Activated CD8-positive, alpha-beta T cell treated with anti-CD3 and anti-CD28 coated beads for 36 hours (primary cell): ENCODE measurements at regions not wholly inside any gene's neighbourhood (a gene's known extent, or its start where the extent isn't known, plus 50 kb on each side); places are given as distances from the start of the nearest gene placed in this dataset.
"Not testable (repeated sequence)": the region's sequence is repeated elsewhere in the genome, so short reads cannot be mapped to it uniquely, and the experiment has no call there.

Experiments used
- ATAC-seq: fragments of 200-7000 bp; cut with Tn5 transposase; one replicate; pipeline ENCODE4 v1.10.0; 2021; ENCODE audit warnings: mild to moderate bottlenecking, moderate library complexity
- CTCF ChIA-PET: fragments of 350-600 bp; sonication (Branson Sonifier 250); formaldehyde crosslinking; loops from one replicate; lab custom pipeline; 2021; ENCODE audit warnings: antibody characterized with exemption; lab: Charles Lee
- POLR2A ChIA-PET: fragments of 350-600 bp; sonication (Branson Sonifier 250); formaldehyde crosslinking; loops from one replicate; lab custom pipeline; 2021; ENCODE audit warnings: antibody characterized with exemption; lab: Charles Lee
- DNase-seq: peaks from one replicate; pipeline ENCODE4 v3.0.0-alpha.2; 2020
- H3K27ac Mint-ChIP-seq: one replicate; pipeline ENCODE4 v1.8.0; 2021; ENCODE audit warnings: mild to moderate bottlenecking, mixed read lengths
- H3K27me3 Mint-ChIP-seq: one replicate; pipeline ENCODE4 v1.8.0; 2021; ENCODE audit warnings: mixed read lengths
- H3K36me3 Mint-ChIP-seq: one replicate; pipeline ENCODE4 v1.8.0; 2021; ENCODE audit warnings: low read depth, mixed read lengths
- H3K4me1 Mint-ChIP-seq: one replicate; pipeline ENCODE4 v1.8.0; 2021; ENCODE audit warnings: low read depth, mixed read lengths
- H3K4me3 Mint-ChIP-seq: one replicate; pipeline ENCODE4 v1.8.0; 2021; ENCODE audit warnings: mild to moderate bottlenecking, moderate library complexity, mixed read lengths
- H3K9me3 Mint-ChIP-seq: one replicate; pipeline ENCODE4 v1.8.0; 2021; ENCODE audit warnings: mixed read lengths
- CTCF ChIP-seq: fragments of 200-600 bp; IDR thresholded peaks from one replicate; pipeline ENCODE4 v1.8.0; 2022; ENCODE audit warnings: antibody characterized with exemption, mild to moderate bottlenecking
- intact Hi-C: fragments of 100-400 bp; cut with micrococcal nuclease; formaldehyde crosslinking; loops from one replicate; pipeline ENCODE4 v1.10.0; 2022

- H3K4me1 Mint-ChIP-seq, result no peaks in the 10 kb centered on the region
- POLR2A ChIA-PET, result no interaction called here
- no peak for ATAC-seq
Measured at GRCh38 chr6:78771586-78771985, 95.8 kb upstream of the IRAK1BP1 start.

GRCh38 chr6:78781001-78781400, 86.3 kb upstream of the IRAK1BP1 start:
- Mint-ChIP-seq H3K4me3 (no peak overlapping the region), H3K36me3 (no peaks in the 10 kb centered on the region), H3K9me3 (no peaks in the 10 kb centered on the region), H3K27ac (no peak overlapping the region), H3K4me1 (no peaks in the 10 kb centered on the region), H3K27me3 (no peaks in the 10 kb centered on the region)
- ATAC-seq, result no peak
- DNase-seq, result no peak
- TF ChIP-seq CTCF, result no peak
- POLR2A ChIA-PET, result no interaction called here
- CTCF ChIA-PET, result no interaction called here
- intact Hi-C loops, result no loop called here

More at GRCh38 chr6:78771586-78771985, 95.8 kb upstream of the IRAK1BP1 start:
- intact Hi-C loops, result no loop called here
- Mint-ChIP-seq H3K36me3 (no peaks in the 10 kb centered on the region), H3K27me3 (no peaks in the 10 kb centered on the region), H3K9me3 (no peaks in the 10 kb centered on the region), H3K4me3 (no peak overlapping the region), H3K27ac (no peak overlapping the region)
- TF ChIP-seq CTCF, result no peak
- CTCF ChIA-PET, result no interaction called here
- no peak for DNase-seq

GRCh38 chr6:78783366-78783765, 84.0 kb upstream of the IRAK1BP1 start:
- POLR2A ChIA-PET, H3K4me3 Mint-ChIP-seq, DNase-seq, ATAC-seq, H3K27ac Mint-ChIP-seq, CTCF ChIA-PET, H3K27me3 Mint-ChIP-seq, H3K36me3 Mint-ChIP-seq, intact Hi-C loops, H3K9me3 Mint-ChIP-seq, H3K4me1 Mint-ChIP-seq: not testable (repeated sequence)

GRCh38 chr6:78797270-78797669, 70.1 kb upstream of the IRAK1BP1 start:
- DNase-seq, result no peak
- no peaks in the 10 kb centered on the region for H3K27me3 Mint-ChIP-seq
- H3K4me1 Mint-ChIP-seq, result no peaks in the 10 kb centered on the region
- no peak overlapping the region for H3K4me3 Mint-ChIP-seq
- peaks cover 17% of the 10 kb centered on the region for H3K9me3 Mint-ChIP-seq
- H3K27ac Mint-ChIP-seq, result no peak overlapping the region
- ATAC-seq, result no peak
- ChIA-PET CTCF (no interaction called here), POLR2A (no interaction called here)
- intact Hi-C loops, result no loop called here
- no peak for TF ChIP-seq CTCF
- no peaks in the 10 kb centered on the region for H3K36me3 Mint-ChIP-seq

- Mint-ChIP-seq H3K9me3 (peaks cover 17% of the 10 kb centered on the region), H3K4me1 (no peaks in the 10 kb centered on the region), H3K4me3 (no peak overlapping the region), H3K36me3 (no peaks in the 10 kb centered on the region), H3K27me3 (no peaks in the 10 kb centered on the region), H3K27ac (no peak overlapping the region)
- intact Hi-C loops, result no loop called here
- DNase-seq, result no peak
- no peak for TF ChIP-seq CTCF
- ChIA-PET CTCF (no interaction called here), POLR2A (no interaction called here)
- ATAC-seq, result no peak
Measured at GRCh38 chr6:78799682-78800081, 67.7 kb upstream of the IRAK1BP1 start.

- H3K27ac Mint-ChIP-seq, H3K36me3 Mint-ChIP-seq, H3K4me3 Mint-ChIP-seq, CTCF ChIA-PET, intact Hi-C loops, ATAC-seq, H3K4me1 Mint-ChIP-seq, H3K9me3 Mint-ChIP-seq, DNase-seq, POLR2A ChIA-PET, H3K27me3 Mint-ChIP-seq: not testable (repeated sequence)
Measured at GRCh38 chr6:78806792-78807191, 60.6 kb upstream of the IRAK1BP1 start.

GRCh38 chr6:78807655-78808355, 59.5 kb upstream of the IRAK1BP1 start:
- not testable (repeated sequence) for ATAC-seq

More at GRCh38 chr6:78807655-78808355, 59.5 kb upstream of the IRAK1BP1 start:
- H3K36me3 Mint-ChIP-seq, H3K4me1 Mint-ChIP-seq, H3K27ac Mint-ChIP-seq, CTCF ChIA-PET, DNase-seq, intact Hi-C loops, POLR2A ChIA-PET, H3K27me3 Mint-ChIP-seq, H3K9me3 Mint-ChIP-seq, H3K4me3 Mint-ChIP-seq: not testable (repeated sequence)
